GM12864 (cell line): ENCODE measurements at regions not wholly inside any gene's neighbourhood (a gene's known extent, or its start where the extent isn't known, plus 50 kb on each side); places are given as distances from the start of the nearest gene placed in this dataset.
"Not testable (repeated sequence)": the region's sequence is repeated elsewhere in the genome, so short reads cannot be mapped to it uniquely, and the experiment has no call there.

Experiments
- DNase-seq: peaks from one replicate; pipeline ENCODE4 v3.0.0-alpha.2; 2011; ENCODE audit warnings: low read depth
- H3K4me3 ChIP-seq: 2 replicates; pipeline ENCODE4 v1.5.1; 2011; ENCODE audit warnings: mild to moderate bottlenecking, low read depth, low read length, control low read depth
- CTCF ChIP-seq: IDR thresholded peaks from 2 replicates; pipeline ENCODE4 v1.5.1; 2011; ENCODE audit warnings: low read depth, mild to moderate bottlenecking, moderate library complexity, low read length, control low read depth, inconsistent platforms; ENCODE audit errors: missing control alignments

- peak; percentile 8 for TF ChIP-seq CTCF
- no peak for DNase-seq
- H3K4me3 ChIP-seq = no peak overlapping the region
Observed at GRCh38 chr9:16290169-16290568, 580.3 kb downstream of the BNC2 start.

- no peak for DNase-seq
- no peak overlapping the region for H3K4me3 ChIP-seq
- no peak for TF ChIP-seq CTCF
Observed at GRCh38 chr9:16291921-16292320, 578.5 kb downstream of the BNC2 start.

- DNase-seq = no peak
- TF ChIP-seq CTCF = no peak
- no peak overlapping the region for H3K4me3 ChIP-seq
Observed at GRCh38 chr9:16293610-16294009, 576.9 kb downstream of the BNC2 start.

GRCh38 chr9:16294133-16294770, 576.2 kb downstream of the BNC2 start:
- TF ChIP-seq CTCF = no peak
- H3K4me3 ChIP-seq = no peak overlapping the region
- DNase-seq = no peak

GRCh38 chr9:16294940-16295339, 575.5 kb downstream of the BNC2 start:
- not testable (repeated sequence) for DNase-seq, H3K4me3 ChIP-seq

GRCh38 chr9:16299368-16299767, 571.1 kb downstream of the BNC2 start:
- not testable (repeated sequence) for DNase-seq, H3K4me3 ChIP-seq

- TF ChIP-seq CTCF = no peak
- H3K4me3 ChIP-seq = no peak overlapping the region
- no peak for DNase-seq
Observed at GRCh38 chr9:16303506-16303905, 567.0 kb downstream of the BNC2 start.

GRCh38 chr9:16304301-16304700, 566.2 kb downstream of the BNC2 start:
- no peak for TF ChIP-seq CTCF
- DNase-seq = no peak
- no peak overlapping the region for H3K4me3 ChIP-seq
